ENCODE measurements at regions not wholly inside any gene's neighbourhood (a gene's known extent, or its start where the extent isn't known, plus 50 kb on each side); places are given as distances from the start of the nearest gene placed in this dataset.

- no peak for TF ChIP-seq CTCF (IDR thresholded peaks at IDR 0.05)
- no peak for TF ChIP-seq POLR2A (IDR thresholded peaks at IDR 0.05)
These were observed 211.9 kb downstream of the TTC8 start for GRCh38 chr14:89036371-89036770.

All from right lobe of liver (tissue), 4 donors.